ENCODE measurements at regions not wholly inside any gene's neighbourhood (a gene's known extent, or its start where the extent isn't known, plus 50 kb on each side); places are given as distances from the start of the nearest gene placed in this dataset.

DNA sequence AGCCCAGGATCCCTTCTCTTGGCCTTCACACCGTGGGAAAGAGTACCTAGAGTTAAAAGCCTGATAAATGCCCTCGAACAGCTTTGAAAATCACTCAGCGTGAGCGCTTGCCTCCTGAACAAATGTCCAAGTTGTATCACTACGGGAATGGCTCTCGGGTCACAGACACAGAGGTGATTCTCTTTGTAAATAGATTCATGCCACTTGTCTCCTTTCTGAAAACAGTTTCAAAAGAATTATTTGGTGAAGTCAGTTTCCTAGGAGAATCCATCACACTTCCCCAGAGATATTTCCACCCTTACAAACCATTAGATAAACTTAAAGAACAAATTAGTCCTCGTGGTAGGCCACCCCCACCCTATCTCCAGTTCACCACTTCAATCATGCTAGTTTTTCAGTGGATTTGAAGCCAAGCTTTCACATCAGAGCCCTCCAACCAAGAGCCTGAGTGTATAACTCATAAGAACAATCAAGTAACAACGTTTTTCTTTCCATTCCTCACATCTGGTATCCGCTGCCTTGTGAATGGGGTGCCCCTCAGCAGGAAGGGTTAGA, 132.9 kb downstream of the SLC30A10 start:
- Histone ChIP-seq H3K27me3 (ENCODE audit: insufficient read depth) (no peaks in the 10 kb centered on the region), H3K27ac (ENCODE audit: low read depth in 2 of 2, low read length in 1 of 2) (no peak overlapping the region), H3F3A (replicated peaks; ENCODE audit: insufficient read depth) (peaks cover 26% of the 10 kb centered on the region), H4K20me1 (ENCODE audit: insufficient read depth) (no peaks in the 10 kb centered on the region), H3K4me1 (ENCODE audit: control insufficient read depth in 1 of 2, insufficient read depth in 2 of 2, low read depth in 1 of 2, low read length in 1 of 2) (peaks cover 17 to 36% of the 10 kb centered on the region in 2 experiments), H3K4me3 (ENCODE audit: low read depth in 2 of 2, low read length in 1 of 2) (no peak overlapping the region), H3K79me2 (ENCODE audit: insufficient read depth) (no peaks in the 10 kb centered on the region), H3K9me2 (no peaks in the 10 kb centered on the region), H3K9me3 (no peaks in the 10 kb centered on the region), H3K36me3 (replicated peaks in 1 of 2; ENCODE audit: control insufficient read depth in 1 of 2, insufficient read depth in 2 of 2, low read length in 1 of 2) (no peaks in the 10 kb centered on the region), H3K4me2 (no peak overlapping the region), H2AFZ (ENCODE audit: low read depth) (no peak overlapping the region), H3K9ac (no peak overlapping the region)
- CTCF ChIA-PET, result interaction anchor here (0.6 to 6.2 kb wide), 3 partner anchors 10 to 76 kb away, joined by 3 to 32 read pairs (median 4); no protein-coding TSS in a partner anchor
- WGBS (ENCODE audit: low lambda C conversion rate), result 88% methylated on average over 9 of the region's 9 CpGs
- POLR2A ChIA-PET, result no interaction called here
- no peak for DNase-seq
- TF ChIP-seq RFX5 (IDR thresholded peaks at IDR 0.05; ENCODE audit: low read length), result no peak
- TF ChIP-seq MAX (IDR thresholded peaks at IDR 0.05; ENCODE audit: low read depth), result no peak
- no peak for TF ChIP-seq GATA2 (CRISPR knock-in tag; IDR thresholded peaks at IDR 0.05)
- no peak for TF ChIP-seq TAF1 (IDR thresholded peaks at IDR 0.05; ENCODE audit: borderline replicate concordance, low read depth, low read length)
- TF ChIP-seq FOXM1 (IDR thresholded peaks at IDR 0.05; ENCODE audit: low read depth), result no peak
- no peak for TF ChIP-seq GABPA (IDR thresholded peaks at IDR 0.05; ENCODE audit: low read depth)
- no peak for TF ChIP-seq CHD2 (IDR thresholded peaks at IDR 0.05; ENCODE audit: low read length, partially characterized antibody)
- no peak for TF ChIP-seq SIN3A (IDR thresholded peaks at IDR 0.05; ENCODE audit: borderline replicate concordance, low read depth, low read length)
- TF ChIP-seq, protein P1, sequence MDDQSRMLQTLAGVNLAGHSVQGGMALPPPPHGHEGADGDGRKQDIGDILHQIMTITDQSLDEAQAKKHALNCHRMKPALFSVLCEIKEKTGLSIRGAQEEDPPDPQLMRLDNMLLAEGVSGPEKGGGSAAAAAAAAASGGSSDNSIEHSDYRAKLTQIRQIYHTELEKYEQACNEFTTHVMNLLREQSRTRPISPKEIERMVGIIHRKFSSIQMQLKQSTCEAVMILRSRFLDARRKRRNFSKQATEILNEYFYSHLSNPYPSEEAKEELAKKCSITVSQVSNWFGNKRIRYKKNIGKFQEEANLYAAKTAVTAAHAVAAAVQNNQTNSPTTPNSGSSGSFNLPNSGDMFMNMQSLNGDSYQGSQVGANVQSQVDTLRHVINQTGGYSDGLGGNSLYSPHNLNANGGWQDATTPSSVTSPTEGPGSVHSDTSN (IDR thresholded peaks at IDR 0.05), result no peak
- TF ChIP-seq ZBTB33 (IDR thresholded peaks at IDR 0.05; ENCODE audit: borderline replicate concordance, low read depth), result no peak
- no peak for TF ChIP-seq MEF2A (IDR thresholded peaks at IDR 0.05; ENCODE audit: borderline replicate concordance, low read depth)
- no peak for TF ChIP-seq RXRA (IDR thresholded peaks at IDR 0.05; ENCODE audit: borderline replicate concordance, low read depth)
- no peak for TF ChIP-seq EZH2phosphoT487 (IDR thresholded peaks at IDR 0.05; ENCODE audit: borderline replicate concordance, low read depth)
- no peak for TF ChIP-seq IRF3 (IDR thresholded peaks at IDR 0.05; ENCODE audit: low read depth, low read length)
- TF ChIP-seq, protein P2, sequence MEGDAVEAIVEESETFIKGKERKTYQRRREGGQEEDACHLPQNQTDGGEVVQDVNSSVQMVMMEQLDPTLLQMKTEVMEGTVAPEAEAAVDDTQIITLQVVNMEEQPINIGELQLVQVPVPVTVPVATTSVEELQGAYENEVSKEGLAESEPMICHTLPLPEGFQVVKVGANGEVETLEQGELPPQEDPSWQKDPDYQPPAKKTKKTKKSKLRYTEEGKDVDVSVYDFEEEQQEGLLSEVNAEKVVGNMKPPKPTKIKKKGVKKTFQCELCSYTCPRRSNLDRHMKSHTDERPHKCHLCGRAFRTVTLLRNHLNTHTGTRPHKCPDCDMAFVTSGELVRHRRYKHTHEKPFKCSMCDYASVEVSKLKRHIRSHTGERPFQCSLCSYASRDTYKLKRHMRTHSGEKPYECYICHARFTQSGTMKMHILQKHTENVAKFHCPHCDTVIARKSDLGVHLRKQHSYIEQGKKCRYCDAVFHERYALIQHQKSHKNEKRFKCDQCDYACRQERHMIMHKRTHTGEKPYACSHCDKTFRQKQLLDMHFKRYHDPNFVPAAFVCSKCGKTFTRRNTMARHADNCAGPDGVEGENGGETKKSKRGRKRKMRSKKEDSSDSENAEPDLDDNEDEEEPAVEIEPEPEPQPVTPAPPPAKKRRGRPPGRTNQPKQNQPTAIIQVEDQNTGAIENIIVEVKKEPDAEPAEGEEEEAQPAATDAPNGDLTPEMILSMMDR (IDR thresholded peaks at IDR 0.05), result no peak
- no peak for TF ChIP-seq POLR2AphosphoS5 (IDR thresholded peaks at IDR 0.05; ENCODE audit: low read depth, low read length)
- TF ChIP-seq NRF1 (IDR thresholded peaks at IDR 0.05; ENCODE audit: low read depth, low read length), result no peak
- TF ChIP-seq ELF1 (IDR thresholded peaks at IDR 0.05), result no peak
- TF ChIP-seq RAD21 (IDR thresholded peaks at IDR 0.05; ENCODE audit: low read length), result no peak

Data from SK-N-SH (cell line).